DND-41 (cell line): ENCODE measurements at regions not wholly inside any gene's neighbourhood (a gene's known extent, or its start where the extent isn't known, plus 50 kb on each side); places are given as distances from the start of the nearest gene placed in this dataset.

Source experiments
- ATAC-seq: fragments of 200-7000 bp; cut with Tn5 transposase; 3 replicates; pipeline ENCODE4 v1.9.1; 2021; ENCODE audit warnings: low read depth; ENCODE audit not compliant: insufficient read depth
- DNase-seq: peaks from one replicate; pipeline ENCODE4 v3.0.0-alpha.2; 2020
- H2AFZ ChIP-seq: 2 replicates; pipeline ENCODE4 v1.6.0; 2012; ENCODE audit warnings: low read depth, low read length
- H3K27ac ChIP-seq: 2 replicates; pipeline ENCODE4 v1.5.1; 2012; ENCODE audit warnings: low read length, inconsistent platforms
- H3K27me3 ChIP-seq: fragments of 200-600 bp; sonication (generic); 2 replicates; pipeline ENCODE4 v1.6.0; 2012; ENCODE audit warnings: low read length, mild to moderate bottlenecking, inconsistent platforms; ENCODE audit not compliant: insufficient read depth, poor library complexity
- H3K36me3 ChIP-seq: 2 replicates; pipeline ENCODE4 v1.5.1; 2012; ENCODE audit warnings: low read length, inconsistent platforms; ENCODE audit not compliant: insufficient read depth
- H3K4me1 ChIP-seq: 2 replicates; pipeline ENCODE4 v1.5.1; 2012; ENCODE audit warnings: mild to moderate bottlenecking, low read length; ENCODE audit not compliant: insufficient read depth
- H3K4me2 ChIP-seq: 2 replicates; pipeline ENCODE4 v1.6.0; 2012; ENCODE audit warnings: mild to moderate bottlenecking, moderate library complexity, low read length, inconsistent platforms; ENCODE audit not compliant: insufficient read depth
- H3K4me3 ChIP-seq, 2 experiments: fragments of 200-600 bp in 1 of 2; shearing (Covaris generic) in 1 of 2; 2 replicates each; pipeline ENCODE4 v1.5.1; 2012 to 2016; ENCODE audit warnings: inconsistent platforms in 2 of 2, low read length in 2 of 2, mild to moderate bottlenecking in 2 of 2, low read depth in 1 of 2, moderate library complexity in 1 of 2
- H3K79me2 ChIP-seq: 2 replicates; pipeline ENCODE4 v1.6.0; 2012; ENCODE audit warnings: low read length, inconsistent platforms; ENCODE audit not compliant: insufficient read depth
- H3K9ac ChIP-seq: 2 replicates; pipeline ENCODE4 v1.6.0; 2012; ENCODE audit warnings: low read depth, mild to moderate bottlenecking, inconsistent platforms, low read length, moderate library complexity
- H3K9me3 ChIP-seq: 2 replicates; pipeline ENCODE4 v1.5.1; 2012; ENCODE audit warnings: low read length, moderate library complexity, mild to moderate bottlenecking, inconsistent platforms; ENCODE audit not compliant: insufficient read depth, severe bottlenecking
- H4K20me1 ChIP-seq: 2 replicates; pipeline ENCODE4 v1.6.0; 2012; ENCODE audit warnings: low read length; ENCODE audit not compliant: insufficient read depth
- EZH2 ChIP-seq: IDR thresholded peaks from 3 replicates; pipeline ENCODE4 v1.6.1; 2012; ENCODE audit warnings: borderline replicate concordance, low read depth, mild to moderate bottlenecking, moderate library complexity, low read length, inconsistent platforms; ENCODE audit not compliant: severe bottlenecking
- TF ChIP-seq, protein P1 (sequence below): IDR thresholded peaks from 2 replicates; pipeline ENCODE4 v1.5.1; 2012; ENCODE audit warnings: borderline replicate concordance, low read length, moderate library complexity, mild to moderate bottlenecking; ENCODE audit not compliant: poor library complexity, severe bottlenecking; ENCODE audit errors: extremely low read depth

DNA sequence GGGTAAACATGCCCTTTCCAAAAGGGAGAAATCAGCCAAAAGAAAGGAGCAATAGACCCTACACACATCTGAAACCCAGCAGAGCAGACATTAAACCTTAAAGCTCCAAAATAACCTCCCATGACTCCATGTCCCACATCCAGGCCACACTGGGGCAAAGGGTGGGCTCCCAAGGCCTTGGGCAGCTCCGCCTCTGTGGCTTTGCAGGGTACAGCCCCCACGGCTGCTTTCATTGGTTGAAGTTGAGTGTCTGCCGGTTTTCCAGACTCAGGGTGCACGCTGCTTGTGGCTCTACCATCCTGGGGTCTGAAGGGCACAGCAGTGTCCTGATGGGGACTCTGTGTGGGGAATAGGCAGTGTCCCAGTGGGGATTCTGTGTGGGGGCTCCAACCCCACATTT, 146.5 kb downstream of the ZDHHC21 start:
- Histone ChIP-seq H2AFZ (no peak overlapping the region), H4K20me1 (no peaks in the 10 kb centered on the region), H3K4me3 (no peak overlapping the region), H3K4me1 (no peaks in the 10 kb centered on the region), H3K9me3 (no peaks in the 10 kb centered on the region), H3K4me2 (no peak overlapping the region), H3K79me2 (no peaks in the 10 kb centered on the region), H3K27me3 (no peaks in the 10 kb centered on the region), H3K36me3 (no peaks in the 10 kb centered on the region), H3K27ac (no peak overlapping the region), H3K9ac (no peak overlapping the region)
- ATAC-seq (no peak), DNase-seq (no peak)
- no peak for TF ChIP-seq EZH2
- TF ChIP-seq, protein P1, sequence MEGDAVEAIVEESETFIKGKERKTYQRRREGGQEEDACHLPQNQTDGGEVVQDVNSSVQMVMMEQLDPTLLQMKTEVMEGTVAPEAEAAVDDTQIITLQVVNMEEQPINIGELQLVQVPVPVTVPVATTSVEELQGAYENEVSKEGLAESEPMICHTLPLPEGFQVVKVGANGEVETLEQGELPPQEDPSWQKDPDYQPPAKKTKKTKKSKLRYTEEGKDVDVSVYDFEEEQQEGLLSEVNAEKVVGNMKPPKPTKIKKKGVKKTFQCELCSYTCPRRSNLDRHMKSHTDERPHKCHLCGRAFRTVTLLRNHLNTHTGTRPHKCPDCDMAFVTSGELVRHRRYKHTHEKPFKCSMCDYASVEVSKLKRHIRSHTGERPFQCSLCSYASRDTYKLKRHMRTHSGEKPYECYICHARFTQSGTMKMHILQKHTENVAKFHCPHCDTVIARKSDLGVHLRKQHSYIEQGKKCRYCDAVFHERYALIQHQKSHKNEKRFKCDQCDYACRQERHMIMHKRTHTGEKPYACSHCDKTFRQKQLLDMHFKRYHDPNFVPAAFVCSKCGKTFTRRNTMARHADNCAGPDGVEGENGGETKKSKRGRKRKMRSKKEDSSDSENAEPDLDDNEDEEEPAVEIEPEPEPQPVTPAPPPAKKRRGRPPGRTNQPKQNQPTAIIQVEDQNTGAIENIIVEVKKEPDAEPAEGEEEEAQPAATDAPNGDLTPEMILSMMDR = no peak

DNA sequence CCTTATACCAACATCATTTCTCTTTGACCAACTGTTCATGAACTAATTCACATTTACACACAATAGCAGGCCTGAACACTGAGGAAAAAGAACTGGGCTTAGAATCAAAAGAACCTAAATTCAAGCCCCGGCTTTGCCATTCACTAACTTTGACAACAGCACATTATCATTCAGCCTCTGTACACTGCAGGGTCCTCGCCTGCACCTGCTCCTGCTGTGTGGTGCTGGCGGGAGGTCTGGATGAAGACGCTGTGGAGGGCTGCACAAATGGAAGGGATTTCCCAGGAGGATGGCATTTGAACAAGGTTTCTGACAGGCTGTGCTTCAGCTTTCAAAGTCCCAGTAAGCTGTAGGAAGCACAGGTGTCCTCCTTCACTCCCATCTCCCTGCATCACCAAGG, 151.2 kb downstream of the ZDHHC21 start:
- Histone ChIP-seq H3K4me2 (no peak overlapping the region), H4K20me1 (no peaks in the 10 kb centered on the region), H3K9me3 (no peaks in the 10 kb centered on the region), H3K79me2 (no peaks in the 10 kb centered on the region), H3K4me3 (no peak overlapping the region), H2AFZ (no peak overlapping the region), H3K9ac (no peak overlapping the region), H3K4me1 (no peaks in the 10 kb centered on the region), H3K27ac (no peak overlapping the region), H3K36me3 (no peaks in the 10 kb centered on the region), H3K27me3 (no peaks in the 10 kb centered on the region)
- DNase-seq (no peak), ATAC-seq (no peak)
- no peak for TF ChIP-seq EZH2
- TF ChIP-seq, protein P1 = no peak

DNA sequence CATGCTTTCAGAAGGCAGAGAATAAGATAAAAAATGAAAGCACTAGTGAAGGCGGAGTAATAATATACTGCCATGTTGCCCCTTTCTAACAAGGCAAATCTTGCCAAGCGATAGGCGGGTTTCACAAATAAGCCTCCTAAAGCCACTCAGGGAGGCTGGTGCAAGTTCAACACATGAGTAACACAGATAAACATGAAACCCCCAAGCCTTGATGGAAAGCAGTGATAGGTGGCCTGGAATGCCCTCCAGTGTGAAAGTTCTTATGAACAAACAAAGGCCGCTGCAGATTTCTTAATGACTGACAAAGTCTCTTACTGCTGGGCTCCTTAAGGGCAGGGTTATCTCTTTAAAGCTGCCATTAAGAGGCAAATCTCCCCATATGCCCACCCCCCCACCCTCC, 154.7 kb downstream of the ZDHHC21 start:
- H3K4me2 ChIP-seq = no peak overlapping the region
- no peak overlapping the region for H3K9ac ChIP-seq
- H4K20me1 ChIP-seq = no peaks in the 10 kb centered on the region
- no peaks in the 10 kb centered on the region for H3K79me2 ChIP-seq
- DNase-seq (no peak), ATAC-seq (no peak)
- H3K27me3 ChIP-seq = no peaks in the 10 kb centered on the region
- no peaks in the 10 kb centered on the region for H3K36me3 ChIP-seq
- H3K27ac ChIP-seq = no peak overlapping the region
- H3K4me3 ChIP-seq = no peak overlapping the region
- H2AFZ ChIP-seq = no peak overlapping the region
- no peaks in the 10 kb centered on the region for H3K9me3 ChIP-seq
- no peak for TF ChIP-seq EZH2
- TF ChIP-seq, protein P1 = no peak
- H3K4me1 ChIP-seq = no peaks in the 10 kb centered on the region

DNA sequence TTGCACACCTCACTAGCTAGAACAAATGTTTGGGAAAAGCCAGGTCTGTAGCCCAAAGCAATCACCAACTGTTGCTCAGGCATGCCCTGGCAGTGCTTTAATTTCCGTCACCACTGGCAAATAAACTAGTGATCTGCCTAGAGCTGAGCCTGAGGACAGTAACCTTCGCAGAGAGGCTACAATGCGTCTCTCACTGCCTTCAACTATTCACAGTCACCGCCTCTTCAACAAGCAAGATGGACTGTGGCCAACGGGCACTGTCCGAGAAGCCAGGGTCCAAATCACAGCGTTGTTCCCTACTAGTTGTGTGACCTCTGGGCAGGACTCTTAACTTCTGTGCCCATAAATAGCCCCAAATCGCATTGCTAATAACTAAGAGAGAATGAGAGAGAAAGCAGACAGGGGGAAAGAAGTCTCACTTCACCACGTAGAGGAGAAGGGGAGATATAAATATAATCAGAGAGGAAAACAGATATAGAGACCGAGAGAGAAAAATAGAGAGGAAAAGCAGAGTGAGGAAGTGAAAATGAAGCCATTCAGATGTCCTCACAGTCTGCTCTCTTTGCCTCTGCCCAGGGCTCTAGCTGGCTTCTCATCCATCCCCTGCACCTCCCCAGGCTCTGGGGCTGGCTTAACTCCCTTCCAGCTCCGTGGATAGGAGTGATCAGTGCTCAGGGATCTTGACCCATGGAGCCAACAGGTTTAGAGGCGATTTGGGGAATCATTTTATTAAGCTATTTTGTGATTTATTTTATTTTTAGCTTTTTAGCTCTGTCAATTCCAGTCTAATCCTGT, 157.9 kb downstream of the ZDHHC21 start:
- TF ChIP-seq, protein P1 = no peak
- no peak for TF ChIP-seq EZH2
- Histone ChIP-seq H3K27ac (no peak overlapping the region), H3K4me2 (no peak overlapping the region), H3K36me3 (no peaks in the 10 kb centered on the region), H3K4me1 (no peaks in the 10 kb centered on the region), H3K9ac (no peak overlapping the region), H3K9me3 (no peaks in the 10 kb centered on the region), H3K79me2 (no peaks in the 10 kb centered on the region), H3K4me3 (no peak overlapping the region), H4K20me1 (no peaks in the 10 kb centered on the region), H2AFZ (no peak overlapping the region), H3K27me3 (no peaks in the 10 kb centered on the region)
- DNase-seq (no peak), ATAC-seq (no peak)
